Keratinocyte (primary cell): ENCODE measurements at regions not wholly inside any gene's neighbourhood (a gene's known extent, or its start where the extent isn't known, plus 50 kb on each side); places are given as distances from the start of the nearest gene placed in this dataset.

Experiments used
- DNase-seq: peaks from one replicate; pipeline ENCODE4 v3.0.0-alpha.2; 2011; ENCODE audit warnings: low read depth, missing footprints, low spot score
- FAIRE-seq: peaks from 2 replicates; lab custom pipeline; 2011; peaks lifted over from hg19 to GRCh38; lab: Jason Lieb, UNC
- H2AFZ ChIP-seq: 2 replicates; pipeline ENCODE4 v1.6.0; 2012; ENCODE audit warnings: low read length, control low read depth, inconsistent platforms; ENCODE audit not compliant: control insufficient read depth
- H3K27ac ChIP-seq: 2 replicates; pipeline ENCODE4 v1.5.1; 2011; ENCODE audit warnings: low read length; ENCODE audit not compliant: control insufficient read depth, insufficient read depth
- H3K27me3 ChIP-seq: 3 replicates; pipeline ENCODE4 v1.6.0; 2011; ENCODE audit warnings: low read length; ENCODE audit not compliant: control insufficient read depth, insufficient read depth; ENCODE audit errors: extremely low read depth
- H3K36me3 ChIP-seq, 2 experiments: 2 replicates in 1 of 2; 3 replicates in 1 of 2; pipeline ENCODE4 v1.5.1; 2011; ENCODE audit warnings: low read length in 2 of 2, mild to moderate bottlenecking in 1 of 2; ENCODE audit not compliant: control insufficient read depth in 2 of 2, insufficient read depth in 2 of 2; ENCODE audit errors: extremely low read depth in 1 of 2
- H3K4me1 ChIP-seq: 3 replicates; pipeline ENCODE4 v1.5.1; 2011; ENCODE audit warnings: low read length; ENCODE audit not compliant: control insufficient read depth, insufficient read depth; ENCODE audit errors: extremely low read depth
- H3K4me2 ChIP-seq: 3 replicates; pipeline ENCODE4 v1.6.0; 2011; ENCODE audit warnings: low read depth, low read length; ENCODE audit not compliant: control insufficient read depth, insufficient read depth; ENCODE audit errors: extremely low read depth
- H3K4me3 ChIP-seq, 3 experiments: fragments of 200-600 bp in 1 of 3; sonication (generic) in 1 of 3; 2 replicates in 2 of 3; 3 replicates in 1 of 3; pipeline ENCODE4 v1.5.1; 2011 to 2016; ENCODE audit warnings: low read length in 3 of 3, mild to moderate bottlenecking in 3 of 3, control low read depth in 2 of 3, inconsistent platforms in 1 of 3, low read depth in 1 of 3, mixed read lengths in 1 of 3, mixed run types in 1 of 3, moderate library complexity in 1 of 3; ENCODE audit not compliant: control insufficient read depth in 2 of 3, insufficient read depth in 2 of 3; ENCODE audit errors: extremely low read depth in 1 of 3
- H3K79me2 ChIP-seq: 2 replicates; pipeline ENCODE4 v1.6.0; 2012; ENCODE audit warnings: low read length; ENCODE audit not compliant: control insufficient read depth, insufficient read depth
- H3K9ac ChIP-seq: 3 replicates; pipeline ENCODE4 v1.6.0; 2011; ENCODE audit warnings: low read length; ENCODE audit not compliant: control insufficient read depth, insufficient read depth; ENCODE audit errors: extremely low read depth
- H3K9me1 ChIP-seq: 3 replicates; pipeline ENCODE4 v1.6.0; 2011; ENCODE audit warnings: low read length; ENCODE audit not compliant: control insufficient read depth, insufficient read depth; ENCODE audit errors: extremely low read depth
- H3K9me3 ChIP-seq: 2 replicates; pipeline ENCODE4 v1.5.1; 2012; ENCODE audit warnings: low read depth, low read length; ENCODE audit not compliant: control insufficient read depth
- H4K20me1 ChIP-seq: 3 replicates; pipeline ENCODE4 v1.6.0; 2011; ENCODE audit warnings: low read length; ENCODE audit not compliant: control insufficient read depth, insufficient read depth; ENCODE audit errors: extremely low read depth
- EZH2 ChIP-seq: IDR thresholded peaks from one replicate; pipeline ENCODE4 v1.6.1; 2012; ENCODE audit warnings: inconsistent platforms, mild to moderate bottlenecking, low read length, moderate library complexity
- dilution Hi-C: fragments of 300-500 bp; cut with MboI; formaldehyde crosslinking; loops from one replicate; pipeline ENCODE4 v1.7.0; 2020; ENCODE audit warnings: low sequenced_read_pairs; ENCODE audit not compliant: extremely low pct_ligation_motif_present
- TF ChIP-seq, protein P1 (sequence below), 3 experiments: IDR thresholded peaks in 1 of 3; conservative IDR thresholded peaks in 1 of 3; optimal IDR thresholded peaks in 1 of 3; 2 replicates in 2 of 3; 3 replicates in 1 of 3; pipeline versions ENCODE3 to v1.5.1; 2011; ENCODE audit warnings: low read length in 3 of 3, mild to moderate bottlenecking in 3 of 3, moderate library complexity in 2 of 3, control low read depth in 1 of 3, inconsistent platforms in 1 of 3; ENCODE audit not compliant: insufficient read depth in 2 of 3; ENCODE audit errors: extremely low read depth in 1 of 3

DNA sequence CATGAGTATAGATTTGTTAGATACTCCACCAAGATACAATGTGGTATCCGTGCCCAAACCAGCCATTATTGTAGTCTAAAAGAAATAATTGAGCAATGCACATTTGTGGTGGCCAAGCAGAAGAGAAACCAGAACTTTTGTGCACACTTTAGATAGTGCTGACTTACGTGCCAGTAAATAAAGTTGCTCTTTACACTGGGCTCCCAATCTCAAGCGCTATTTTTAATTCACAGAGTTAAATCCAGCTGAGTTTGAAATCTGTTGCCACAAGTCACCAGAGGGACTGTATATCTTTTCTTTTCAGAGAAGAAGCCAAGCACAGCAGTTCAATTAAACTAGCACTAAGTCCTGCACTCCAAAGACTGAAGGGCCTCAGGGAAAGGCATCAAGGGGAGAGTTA, 680.4 kb downstream of the TDRD15 start:
- Histone ChIP-seq H3K79me2 (no peaks in the 10 kb centered on the region), H3K36me3 (no peaks in the 10 kb centered on the region), H3K27me3 (no peaks in the 10 kb centered on the region), H3K9me3 (no peaks in the 10 kb centered on the region), H3K27ac (no peak overlapping the region), H4K20me1 (no peaks in the 10 kb centered on the region), H3K4me1 (no peaks in the 10 kb centered on the region), H2AFZ (no peak overlapping the region), H3K9ac (no peak overlapping the region), H3K9me1 (no peaks in the 10 kb centered on the region), H3K4me2 (no peak overlapping the region), H3K4me3 (no peak overlapping the region)
- dilution Hi-C loops, result no loop called here
- TF ChIP-seq EZH2, result no peak
- TF ChIP-seq, protein P1, sequence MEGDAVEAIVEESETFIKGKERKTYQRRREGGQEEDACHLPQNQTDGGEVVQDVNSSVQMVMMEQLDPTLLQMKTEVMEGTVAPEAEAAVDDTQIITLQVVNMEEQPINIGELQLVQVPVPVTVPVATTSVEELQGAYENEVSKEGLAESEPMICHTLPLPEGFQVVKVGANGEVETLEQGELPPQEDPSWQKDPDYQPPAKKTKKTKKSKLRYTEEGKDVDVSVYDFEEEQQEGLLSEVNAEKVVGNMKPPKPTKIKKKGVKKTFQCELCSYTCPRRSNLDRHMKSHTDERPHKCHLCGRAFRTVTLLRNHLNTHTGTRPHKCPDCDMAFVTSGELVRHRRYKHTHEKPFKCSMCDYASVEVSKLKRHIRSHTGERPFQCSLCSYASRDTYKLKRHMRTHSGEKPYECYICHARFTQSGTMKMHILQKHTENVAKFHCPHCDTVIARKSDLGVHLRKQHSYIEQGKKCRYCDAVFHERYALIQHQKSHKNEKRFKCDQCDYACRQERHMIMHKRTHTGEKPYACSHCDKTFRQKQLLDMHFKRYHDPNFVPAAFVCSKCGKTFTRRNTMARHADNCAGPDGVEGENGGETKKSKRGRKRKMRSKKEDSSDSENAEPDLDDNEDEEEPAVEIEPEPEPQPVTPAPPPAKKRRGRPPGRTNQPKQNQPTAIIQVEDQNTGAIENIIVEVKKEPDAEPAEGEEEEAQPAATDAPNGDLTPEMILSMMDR (optimal IDR thresholded peaks at IDR 0.05 in 1 of 3, IDR thresholded peaks at IDR 0.05 in 1 of 3, conservative IDR thresholded peaks at IDR 0.05 in 1 of 3; ENCODE audit: extremely low read depth in 1 of 3, insufficient read depth in 2 of 3, low read length in 3 of 3), result no peak
- no peak for DNase-seq
- no peak for FAIRE-seq

DNA sequence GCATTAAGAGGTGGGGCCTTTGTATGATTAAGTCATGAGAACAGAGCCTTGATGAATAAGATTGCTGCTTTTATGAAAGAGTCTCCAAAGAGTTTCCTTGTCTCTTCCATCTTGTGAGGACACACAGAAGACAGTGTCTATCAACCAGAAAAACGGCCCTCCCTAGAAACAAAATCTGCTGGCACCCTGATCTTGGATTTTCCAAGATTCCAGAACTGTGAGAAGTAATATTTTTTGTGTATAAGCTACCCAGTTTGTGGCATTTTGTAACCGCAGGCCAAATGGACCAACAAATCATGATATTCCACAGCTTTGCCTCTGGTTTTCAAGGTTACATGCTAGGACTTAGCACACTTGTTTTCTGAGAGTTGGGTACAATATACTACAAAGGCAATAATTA, 687.8 kb downstream of the TDRD15 start:
- H3K27ac ChIP-seq, result no peak overlapping the region
- TF ChIP-seq, protein P1 (optimal IDR thresholded peaks at IDR 0.05 in 1 of 3, IDR thresholded peaks at IDR 0.05 in 1 of 3, conservative IDR thresholded peaks at IDR 0.05 in 1 of 3; ENCODE audit: extremely low read depth in 1 of 3, insufficient read depth in 2 of 3, low read length in 3 of 3), result no peak
- H3K4me1 ChIP-seq, result no peaks in the 10 kb centered on the region
- H3K79me2 ChIP-seq, result no peaks in the 10 kb centered on the region
- dilution Hi-C loops, result no loop called here
- no peak overlapping the region for H3K9ac ChIP-seq
- no peaks in the 10 kb centered on the region for H4K20me1 ChIP-seq
- no peaks in the 10 kb centered on the region for H3K27me3 ChIP-seq
- H3K36me3 ChIP-seq, result no peaks in the 10 kb centered on the region
- no peak overlapping the region for H3K4me3 ChIP-seq
- H3K9me3 ChIP-seq, result no peaks in the 10 kb centered on the region
- no peaks in the 10 kb centered on the region for H3K9me1 ChIP-seq
- H2AFZ ChIP-seq, result no peak overlapping the region
- DNase-seq (no peak), FAIRE-seq (no peak)
- no peak overlapping the region for H3K4me2 ChIP-seq
